Astrocyte of the spinal cord (primary cell): ENCODE measurements at regions not wholly inside any gene's neighbourhood (a gene's known extent, or its start where the extent isn't known, plus 50 kb on each side); places are given as distances from the start of the nearest gene placed in this dataset.
A peak's percentile ranks its signal among the peaks of the same experiment; 100 is the strongest.

Source experiments
- DNase-seq: peaks from one replicate; pipeline ENCODE4 v3.0.0; 2011; ENCODE audit warnings: low read depth, low spot score
- H3K4me3 ChIP-seq: 2 replicates; pipeline ENCODE4 v1.5.1; 2011; ENCODE audit warnings: low read depth, mild to moderate bottlenecking, low read length, moderate library complexity
- in situ Hi-C: cut with HindIII; loops from 2 replicates; pipeline ENCODE4 v1.10.0; 2017; ENCODE audit warnings: low sequenced_read_pairs
- TF ChIP-seq, protein P1 (sequence below): IDR thresholded peaks from 2 replicates; pipeline ENCODE4 v1.5.1; 2012; ENCODE audit warnings: low read depth, mild to moderate bottlenecking, low read length, inconsistent platforms

DNA sequence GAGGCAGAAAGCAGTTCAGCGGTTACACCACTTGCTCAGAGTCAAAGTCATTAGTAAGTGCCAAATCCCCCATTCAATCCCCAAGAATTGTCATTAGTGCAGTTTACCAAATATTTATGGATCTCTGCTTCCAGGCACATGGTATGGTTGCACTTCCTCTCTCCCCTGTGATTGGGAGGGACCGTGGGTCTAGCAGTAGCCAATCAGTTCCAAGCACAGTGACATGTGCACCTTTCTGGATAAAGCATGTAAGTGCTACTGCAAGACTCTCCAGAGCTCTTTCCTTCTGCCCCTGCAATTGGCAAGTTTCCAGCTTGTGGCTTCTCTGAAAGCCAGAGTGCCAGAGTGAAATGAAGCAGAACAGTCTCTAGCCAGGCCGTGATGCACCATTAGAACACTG lies 85.3 kb upstream of the FLRT2 start:
- TF ChIP-seq, protein P1, sequence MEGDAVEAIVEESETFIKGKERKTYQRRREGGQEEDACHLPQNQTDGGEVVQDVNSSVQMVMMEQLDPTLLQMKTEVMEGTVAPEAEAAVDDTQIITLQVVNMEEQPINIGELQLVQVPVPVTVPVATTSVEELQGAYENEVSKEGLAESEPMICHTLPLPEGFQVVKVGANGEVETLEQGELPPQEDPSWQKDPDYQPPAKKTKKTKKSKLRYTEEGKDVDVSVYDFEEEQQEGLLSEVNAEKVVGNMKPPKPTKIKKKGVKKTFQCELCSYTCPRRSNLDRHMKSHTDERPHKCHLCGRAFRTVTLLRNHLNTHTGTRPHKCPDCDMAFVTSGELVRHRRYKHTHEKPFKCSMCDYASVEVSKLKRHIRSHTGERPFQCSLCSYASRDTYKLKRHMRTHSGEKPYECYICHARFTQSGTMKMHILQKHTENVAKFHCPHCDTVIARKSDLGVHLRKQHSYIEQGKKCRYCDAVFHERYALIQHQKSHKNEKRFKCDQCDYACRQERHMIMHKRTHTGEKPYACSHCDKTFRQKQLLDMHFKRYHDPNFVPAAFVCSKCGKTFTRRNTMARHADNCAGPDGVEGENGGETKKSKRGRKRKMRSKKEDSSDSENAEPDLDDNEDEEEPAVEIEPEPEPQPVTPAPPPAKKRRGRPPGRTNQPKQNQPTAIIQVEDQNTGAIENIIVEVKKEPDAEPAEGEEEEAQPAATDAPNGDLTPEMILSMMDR = no peak
- in situ Hi-C loops = no loop called here
- DNase-seq = peak; percentile 70
- no peak overlapping the region for H3K4me3 ChIP-seq

DNA sequence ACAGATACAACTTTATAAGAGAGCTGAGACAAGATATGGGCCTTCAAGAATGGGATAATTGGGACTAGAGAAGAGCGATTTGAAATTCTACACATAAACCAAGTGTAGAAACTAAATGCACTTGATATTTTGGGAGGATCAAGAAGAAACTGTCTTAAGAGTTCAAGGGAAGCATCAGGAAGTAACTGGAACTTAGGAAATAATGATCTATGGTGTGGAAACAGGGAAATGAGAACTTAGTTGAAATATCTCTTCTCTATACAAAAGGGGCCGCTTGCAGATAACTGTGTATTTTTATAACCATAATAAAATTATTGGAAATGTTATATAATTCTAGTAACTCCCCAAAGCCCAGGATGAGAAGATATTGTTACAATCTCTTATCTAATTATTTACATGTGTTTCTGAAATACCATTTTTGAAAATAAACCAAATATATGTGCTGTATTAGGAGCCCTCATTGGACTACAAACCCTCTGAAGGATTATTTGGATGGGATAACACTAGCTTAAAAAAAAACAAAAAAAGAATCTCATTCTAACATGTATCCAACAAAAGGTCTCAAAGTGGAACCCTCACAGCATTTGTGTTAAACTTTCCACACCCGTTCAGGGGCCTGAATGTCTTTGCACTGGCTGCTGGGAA lies 84.7 kb upstream of the FLRT2 start:
- in situ Hi-C loops = no loop called here
- no peak overlapping the region for H3K4me3 ChIP-seq
- TF ChIP-seq, protein P1 = no peak
- DNase-seq = no peak

DNA sequence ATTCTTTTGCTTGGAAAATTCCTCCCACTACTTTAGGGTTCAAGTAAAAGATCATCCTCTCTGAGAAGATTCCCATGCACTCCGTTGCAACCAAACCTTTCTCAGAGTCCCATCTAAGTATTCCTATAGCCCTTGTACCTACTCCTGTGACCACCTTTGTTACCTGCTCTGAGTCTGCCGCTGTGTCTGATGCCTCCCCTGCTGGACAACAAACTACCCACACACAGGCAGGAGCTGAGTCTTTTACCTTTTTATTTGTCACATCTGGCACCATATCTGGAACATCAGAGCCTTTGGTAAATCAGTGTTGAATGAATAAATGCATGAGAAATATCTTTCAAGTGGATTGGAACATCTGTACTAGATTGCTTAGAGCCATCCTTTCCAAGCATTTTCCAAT lies 82.1 kb upstream of the FLRT2 start:
- in situ Hi-C loops = no loop called here
- no peak overlapping the region for H3K4me3 ChIP-seq
- TF ChIP-seq, protein P1 = no peak
- DNase-seq = no peak

DNA sequence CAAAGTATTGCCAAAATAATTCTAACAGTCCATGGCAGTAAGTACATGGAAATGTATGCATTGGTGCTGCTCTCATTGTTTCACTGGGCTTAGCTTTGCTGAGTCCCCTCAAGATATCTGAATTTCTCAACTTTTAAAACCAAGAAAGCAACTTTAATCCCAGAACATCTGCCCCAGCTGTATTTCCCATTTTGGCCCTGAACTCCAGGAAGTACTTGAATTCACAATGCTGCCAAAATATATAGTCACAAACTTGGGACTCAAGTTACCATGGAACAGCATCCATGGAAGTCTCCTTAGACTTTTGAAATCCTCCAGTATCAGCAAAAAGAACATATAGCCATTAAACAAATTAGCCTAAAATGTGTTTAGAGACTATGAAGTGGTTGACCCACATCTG lies 78.5 kb upstream of the FLRT2 start:
- in situ Hi-C loops = no loop called here

DNA sequence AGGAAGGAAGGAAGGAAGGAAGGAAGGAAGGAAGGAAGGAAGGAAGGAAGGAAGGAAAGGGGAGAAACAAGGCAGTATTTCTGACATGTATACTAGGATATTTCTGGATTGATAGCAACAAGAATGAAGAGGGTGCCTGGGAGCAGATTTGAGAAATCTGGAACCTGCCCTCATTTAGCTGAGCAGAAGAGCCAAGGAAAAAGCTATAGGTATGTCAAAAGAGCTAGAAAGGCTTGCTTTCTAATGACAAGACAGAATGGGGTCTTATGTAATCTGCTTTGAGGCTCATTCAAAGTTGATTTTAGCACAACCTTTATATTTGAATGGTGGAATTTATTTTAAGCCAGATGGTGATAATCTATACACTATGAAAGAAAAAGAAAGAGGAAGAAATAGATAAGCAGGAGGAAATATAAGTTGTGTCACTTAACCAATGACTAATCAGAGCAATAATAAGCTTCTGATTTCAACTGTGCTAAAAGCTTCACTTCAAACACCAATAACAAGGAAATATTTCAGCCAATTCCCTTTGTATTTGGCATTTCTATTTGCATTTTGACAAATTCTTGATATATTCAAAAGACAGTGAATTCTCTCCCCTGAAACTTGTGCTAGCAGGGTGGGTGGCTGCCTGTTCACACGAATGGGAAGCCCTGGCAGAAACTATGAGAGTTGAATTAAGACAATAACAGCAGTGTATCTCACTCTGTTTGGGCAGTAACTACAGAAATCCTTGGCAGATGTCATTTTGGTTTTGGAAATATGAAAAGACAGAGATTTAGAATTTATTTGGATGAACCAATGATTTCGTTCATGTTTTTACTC lies 76.3 kb upstream of the FLRT2 start:
- TF ChIP-seq, protein P1 = no peak
- DNase-seq = no peak
- in situ Hi-C loops = no loop called here
- H3K4me3 ChIP-seq = no peak overlapping the region

More for the DNA sequence above, 78.5 kb upstream of the FLRT2 start:
- DNase-seq = no peak
- H3K4me3 ChIP-seq = no peak overlapping the region
- TF ChIP-seq, protein P1 = no peak

DNA sequence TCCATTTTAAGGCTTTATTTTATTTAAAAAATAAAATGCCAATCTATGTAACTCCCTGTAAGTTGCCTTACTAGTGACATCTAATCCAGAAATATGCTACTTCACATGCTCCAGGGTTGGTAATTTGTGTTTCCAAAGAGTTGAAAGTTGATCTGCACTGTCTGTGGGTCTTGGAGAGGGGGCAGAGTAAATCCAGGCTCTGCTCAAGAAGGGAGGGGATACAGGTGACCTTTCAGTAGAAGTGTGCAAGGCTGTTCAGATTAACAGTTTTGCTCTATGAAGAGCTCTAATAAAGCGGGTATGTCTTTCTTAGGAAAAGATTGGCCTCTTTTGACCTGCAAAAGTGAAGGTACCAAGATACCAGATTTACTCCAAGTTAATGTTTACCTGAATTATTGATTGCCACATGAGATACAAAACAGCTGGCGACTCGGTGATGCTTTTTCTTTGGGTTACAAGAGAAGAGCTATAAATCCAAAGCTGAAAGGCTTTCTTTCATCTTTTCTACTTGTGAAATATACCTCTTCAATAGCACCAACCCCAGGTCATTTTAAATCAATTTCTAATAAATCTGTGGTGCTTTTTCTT lies 75.6 kb upstream of the FLRT2 start:
- no peak overlapping the region for H3K4me3 ChIP-seq
- no peak for DNase-seq
- TF ChIP-seq, protein P1 = no peak
- in situ Hi-C loops = no loop called here
